ENCODE measurements at regions not wholly inside any gene's neighbourhood (a gene's known extent, or its start where the extent isn't known, plus 50 kb on each side); places are given as distances from the start of the nearest gene placed in this dataset.

DNA sequence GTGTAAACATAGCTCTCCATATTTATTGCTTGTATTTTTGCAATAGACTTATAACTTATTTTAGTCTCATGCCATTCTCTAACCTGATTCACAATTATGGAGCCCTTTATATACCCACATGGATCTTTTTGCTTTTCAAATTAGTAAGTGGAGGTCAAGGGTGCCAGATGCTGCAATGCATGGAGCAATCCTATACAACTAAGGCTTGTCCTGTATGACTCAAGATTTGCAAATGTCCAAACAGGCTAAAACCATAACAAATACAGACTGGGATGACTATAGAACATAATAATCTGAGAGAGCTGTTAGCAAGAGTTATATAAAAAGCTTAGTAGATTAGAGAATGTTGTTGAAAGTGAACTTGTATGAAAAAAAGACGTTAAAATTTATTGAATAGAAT, 690.4 kb upstream of the NRXN1 start:
- no peak for TF ChIP-seq CTCF (conservative IDR thresholded peaks at IDR 0.05)
- TF ChIP-seq EZH2 (IDR thresholded peaks at IDR 0.05; ENCODE audit: low read depth): no peak

Measured in PC-9 (cell line).